GM18507 (cell line): ENCODE measurements at regions not wholly inside any gene's neighbourhood (a gene's known extent, or its start where the extent isn't known, plus 50 kb on each side); places are given as distances from the start of the nearest gene placed in this dataset.

ENCODE experiments used
- DNase-seq: peaks from one replicate; pipeline ENCODE4 v3.0.0; 2011; ENCODE audit warnings: low read depth; ENCODE audit not compliant: insufficient read length; ENCODE audit errors: extremely low spot score
- FAIRE-seq: peaks from 2 replicates; lab custom pipeline; 2011; peaks lifted over from hg19 to GRCh38; lab: Jason Lieb, UNC

GRCh38 chr4:143273160-143273917 is 63.3 kb upstream of the GAB1 start:
- DNase-seq (no peak), FAIRE-seq (no peak)

DNA sequence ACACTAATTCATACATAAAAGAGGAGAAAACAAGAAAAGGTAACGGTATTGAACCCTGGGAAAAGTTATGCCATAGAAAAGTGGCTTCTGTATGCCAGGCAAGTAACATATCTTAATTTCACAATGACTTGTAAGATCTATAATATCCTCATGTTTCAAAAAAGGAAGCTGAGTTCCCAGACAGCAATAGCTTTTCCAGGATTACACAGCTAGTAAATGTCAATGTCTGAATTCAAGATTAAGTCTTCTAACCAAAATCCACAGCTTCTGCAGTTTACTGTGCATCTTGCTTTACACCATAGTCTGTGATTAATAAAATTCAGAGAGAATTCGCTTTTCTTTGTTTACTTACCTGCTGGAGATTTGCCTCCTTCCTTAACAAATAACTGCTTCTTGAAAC is 55.8 kb upstream of the GAB1 start:
- FAIRE-seq, result no peak

DNA sequence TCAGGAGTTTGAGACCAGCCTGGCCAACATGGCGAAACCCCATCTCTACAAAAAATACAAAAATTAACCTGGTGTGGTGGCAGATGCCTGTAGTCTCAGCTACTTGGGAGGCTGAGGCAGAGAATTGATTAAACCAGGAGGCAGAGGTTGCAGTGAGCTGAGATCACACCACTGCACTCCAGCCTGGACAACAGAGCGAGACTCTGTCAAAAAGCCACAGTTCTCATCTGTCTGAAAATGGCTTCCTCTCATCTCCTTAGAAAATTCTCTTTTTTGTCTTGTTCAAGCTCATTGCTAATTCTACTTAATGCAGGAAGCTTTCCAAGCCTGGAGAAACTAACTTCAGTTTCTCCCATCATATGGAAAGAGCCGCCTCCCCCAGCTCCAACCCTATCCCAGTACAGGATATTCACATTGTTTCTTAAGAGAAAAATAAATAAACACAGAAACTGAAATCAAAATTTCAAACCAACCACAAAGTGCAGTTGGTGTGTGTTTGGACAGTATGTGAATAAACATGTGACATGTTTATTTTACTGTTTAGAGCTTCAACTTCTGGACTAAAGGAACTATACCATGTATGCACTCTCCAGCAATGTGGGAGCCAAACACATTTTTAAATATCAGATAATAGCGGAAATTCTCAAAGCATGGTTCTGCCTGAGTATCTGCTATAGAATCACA is 55.0 kb upstream of the GAB1 start:
- FAIRE-seq (peak; percentile 71), DNase-seq (no peak)

More for the DNA sequence above, 55.8 kb upstream of the GAB1 start:
- DNase-seq, result no peak

DNA sequence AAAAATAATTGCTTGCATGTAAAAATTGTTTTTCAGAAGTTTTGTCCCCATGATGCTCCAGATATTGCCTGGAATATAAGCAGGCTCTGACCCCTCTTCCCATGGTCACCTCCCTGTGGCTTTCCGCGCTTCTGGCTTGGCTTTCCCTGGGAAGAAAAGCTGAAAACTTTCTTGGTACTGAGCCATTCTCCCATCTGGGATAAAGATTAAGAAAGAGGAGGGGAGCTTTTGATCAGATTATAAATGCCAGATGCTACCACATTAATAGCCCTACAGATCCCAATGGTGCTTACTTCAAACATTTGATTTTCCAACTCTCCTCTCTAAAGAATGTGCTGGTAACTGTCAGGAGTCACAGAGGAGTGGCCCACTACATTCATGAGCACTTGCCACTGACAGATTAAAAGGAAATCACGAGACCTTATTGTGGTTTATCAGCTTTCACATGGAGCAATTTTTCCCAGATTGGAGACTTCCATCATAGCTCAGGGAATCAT is 54.4 kb upstream of the GAB1 start:
- no peak for FAIRE-seq
- no peak for DNase-seq

GRCh38 chr4:143285696-143286437 is 50.8 kb upstream of the GAB1 start:
- DNase-seq (no peak), FAIRE-seq (no peak)

DNA sequence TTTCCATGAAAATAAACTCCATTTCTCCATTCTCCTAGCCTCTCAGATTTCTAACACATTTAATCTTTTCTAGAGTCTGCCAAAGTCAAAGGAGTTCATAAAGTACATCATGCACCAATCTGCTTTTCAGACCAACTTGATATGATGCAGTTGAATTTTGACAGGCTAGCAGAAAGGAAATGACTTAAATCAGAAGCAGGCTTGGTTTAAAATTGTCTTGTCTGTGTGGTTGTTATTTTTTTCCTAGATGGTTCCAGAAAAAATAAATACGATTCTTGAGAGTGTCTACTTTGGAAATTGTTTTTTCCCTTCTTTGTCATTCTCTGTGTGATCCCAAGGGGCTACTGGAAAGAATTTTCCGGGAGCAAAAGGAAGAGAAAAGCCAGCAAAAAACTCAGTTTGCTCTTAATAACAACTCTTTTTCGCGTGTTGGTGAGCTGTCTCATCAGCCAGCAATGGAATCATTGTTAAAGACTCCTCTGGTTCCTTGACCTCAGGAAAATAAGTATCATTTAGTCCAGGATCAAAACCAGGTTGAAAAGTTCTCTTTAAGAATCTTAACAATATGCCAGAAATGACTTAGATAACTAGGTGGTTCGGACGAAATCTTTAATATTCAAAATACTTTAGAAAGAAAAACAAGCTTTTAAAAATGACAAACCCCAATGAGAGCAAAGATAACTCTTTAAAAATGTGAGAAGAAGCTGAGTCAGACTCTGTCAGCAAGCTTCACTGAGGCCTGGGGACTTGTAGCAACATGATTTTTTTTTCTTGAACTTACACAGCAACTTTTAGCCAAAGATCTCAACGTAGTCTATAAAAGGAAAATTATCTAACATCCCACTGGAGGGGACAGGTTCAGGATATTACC is 49.7 kb upstream of the GAB1 start:
- DNase-seq (no peak), FAIRE-seq (no peak)
